ENCODE measurements at regions not wholly inside any gene's neighbourhood (a gene's known extent, or its start where the extent isn't known, plus 50 kb on each side); places are given as distances from the start of the nearest gene placed in this dataset.

- TF ChIP-seq, protein P1, sequence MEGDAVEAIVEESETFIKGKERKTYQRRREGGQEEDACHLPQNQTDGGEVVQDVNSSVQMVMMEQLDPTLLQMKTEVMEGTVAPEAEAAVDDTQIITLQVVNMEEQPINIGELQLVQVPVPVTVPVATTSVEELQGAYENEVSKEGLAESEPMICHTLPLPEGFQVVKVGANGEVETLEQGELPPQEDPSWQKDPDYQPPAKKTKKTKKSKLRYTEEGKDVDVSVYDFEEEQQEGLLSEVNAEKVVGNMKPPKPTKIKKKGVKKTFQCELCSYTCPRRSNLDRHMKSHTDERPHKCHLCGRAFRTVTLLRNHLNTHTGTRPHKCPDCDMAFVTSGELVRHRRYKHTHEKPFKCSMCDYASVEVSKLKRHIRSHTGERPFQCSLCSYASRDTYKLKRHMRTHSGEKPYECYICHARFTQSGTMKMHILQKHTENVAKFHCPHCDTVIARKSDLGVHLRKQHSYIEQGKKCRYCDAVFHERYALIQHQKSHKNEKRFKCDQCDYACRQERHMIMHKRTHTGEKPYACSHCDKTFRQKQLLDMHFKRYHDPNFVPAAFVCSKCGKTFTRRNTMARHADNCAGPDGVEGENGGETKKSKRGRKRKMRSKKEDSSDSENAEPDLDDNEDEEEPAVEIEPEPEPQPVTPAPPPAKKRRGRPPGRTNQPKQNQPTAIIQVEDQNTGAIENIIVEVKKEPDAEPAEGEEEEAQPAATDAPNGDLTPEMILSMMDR (IDR thresholded peaks at IDR 0.05; ENCODE audit: low read length): no peak
- TF ChIP-seq EZH2 (IDR thresholded peaks at IDR 0.05; ENCODE audit: borderline replicate concordance, low read length): no peak
Observed at GRCh38 chrX:148135738-148136137, 154.6 kb downstream of the FMR1NB start.

All from OCI-LY1 (cell line).